ENCODE measurements at regions not wholly inside any gene's neighbourhood (a gene's known extent, or its start where the extent isn't known, plus 50 kb on each side); places are given as distances from the start of the nearest gene placed in this dataset.

DNA sequence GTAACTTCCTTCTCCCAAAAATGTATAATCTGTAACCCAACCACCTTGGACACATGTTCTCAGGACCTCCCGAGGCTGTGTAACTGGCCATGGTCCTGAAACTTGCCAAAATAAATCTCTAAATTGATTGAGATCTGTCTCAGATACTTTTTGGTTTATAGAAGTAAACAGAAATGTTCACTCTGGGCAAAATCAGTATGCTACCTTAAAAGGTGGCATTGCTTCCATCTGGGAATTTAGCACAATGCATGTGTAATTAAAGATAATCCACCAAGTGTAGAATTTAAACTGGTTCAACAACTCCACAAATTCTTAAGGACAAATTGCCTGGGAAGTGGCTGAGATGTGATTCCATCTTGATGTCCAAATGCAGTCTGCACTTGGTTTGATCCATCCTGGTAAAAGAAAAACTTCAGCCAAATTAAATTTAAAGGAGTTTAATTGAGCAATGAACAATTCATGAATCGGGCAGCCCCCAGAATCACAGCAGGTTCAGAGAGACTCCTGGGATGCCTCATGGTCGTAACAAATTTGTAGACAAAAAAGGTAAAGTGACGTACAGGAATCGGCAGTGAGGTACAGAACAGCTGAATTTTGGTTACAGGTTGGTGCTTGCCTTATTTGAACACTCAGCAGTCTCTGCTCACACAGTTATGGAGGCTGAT is 102.6 kb upstream of the PFKP start:
- TF ChIP-seq, protein P1, sequence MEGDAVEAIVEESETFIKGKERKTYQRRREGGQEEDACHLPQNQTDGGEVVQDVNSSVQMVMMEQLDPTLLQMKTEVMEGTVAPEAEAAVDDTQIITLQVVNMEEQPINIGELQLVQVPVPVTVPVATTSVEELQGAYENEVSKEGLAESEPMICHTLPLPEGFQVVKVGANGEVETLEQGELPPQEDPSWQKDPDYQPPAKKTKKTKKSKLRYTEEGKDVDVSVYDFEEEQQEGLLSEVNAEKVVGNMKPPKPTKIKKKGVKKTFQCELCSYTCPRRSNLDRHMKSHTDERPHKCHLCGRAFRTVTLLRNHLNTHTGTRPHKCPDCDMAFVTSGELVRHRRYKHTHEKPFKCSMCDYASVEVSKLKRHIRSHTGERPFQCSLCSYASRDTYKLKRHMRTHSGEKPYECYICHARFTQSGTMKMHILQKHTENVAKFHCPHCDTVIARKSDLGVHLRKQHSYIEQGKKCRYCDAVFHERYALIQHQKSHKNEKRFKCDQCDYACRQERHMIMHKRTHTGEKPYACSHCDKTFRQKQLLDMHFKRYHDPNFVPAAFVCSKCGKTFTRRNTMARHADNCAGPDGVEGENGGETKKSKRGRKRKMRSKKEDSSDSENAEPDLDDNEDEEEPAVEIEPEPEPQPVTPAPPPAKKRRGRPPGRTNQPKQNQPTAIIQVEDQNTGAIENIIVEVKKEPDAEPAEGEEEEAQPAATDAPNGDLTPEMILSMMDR (IDR thresholded peaks at IDR 0.05; ENCODE audit: borderline replicate concordance, extremely low read depth, low read length, poor library complexity, severe bottlenecking): no peak
- TF ChIP-seq EZH2 (IDR thresholded peaks at IDR 0.05; ENCODE audit: borderline replicate concordance, low read depth, low read length, severe bottlenecking): no peak

All from DND-41 (cell line).